C4-2B (cell line): ENCODE measurements at regions not wholly inside any gene's neighbourhood (a gene's known extent, or its start where the extent isn't known, plus 50 kb on each side); places are given as distances from the start of the nearest gene placed in this dataset.

ENCODE experiments used
- H3K27ac ChIP-seq: fragments of 450-650 bp; 2 replicates; pipeline ENCODE4 v1.5.1; 2017
- CTCF ChIP-seq: fragments of 450-650 bp; conservative IDR thresholded peaks from 2 replicates; pipeline ENCODE4 v1.5.1; 2017; ENCODE audit warnings: mild to moderate bottlenecking
- ZFX ChIP-seq: fragments of 450-650 bp; IDR thresholded peaks from 2 replicates; pipeline ENCODE4 v1.6.1; 2017

- no peak for TF ChIP-seq ZFX
- TF ChIP-seq CTCF: no peak
- no peak overlapping the region for H3K27ac ChIP-seq
Measured at GRCh38 chr3:117409256-117409655, 699.7 kb downstream of the TUSC7 start.

GRCh38 chr3:117409701-117410459, 700.3 kb downstream of the TUSC7 start:
- no peak overlapping the region for H3K27ac ChIP-seq
- TF ChIP-seq CTCF (no peak), ZFX (no peak)

GRCh38 chr3:117411971-117412370, 702.4 kb downstream of the TUSC7 start:
- H3K27ac ChIP-seq: no peak overlapping the region
- TF ChIP-seq CTCF (no peak), ZFX (no peak)

DNA sequence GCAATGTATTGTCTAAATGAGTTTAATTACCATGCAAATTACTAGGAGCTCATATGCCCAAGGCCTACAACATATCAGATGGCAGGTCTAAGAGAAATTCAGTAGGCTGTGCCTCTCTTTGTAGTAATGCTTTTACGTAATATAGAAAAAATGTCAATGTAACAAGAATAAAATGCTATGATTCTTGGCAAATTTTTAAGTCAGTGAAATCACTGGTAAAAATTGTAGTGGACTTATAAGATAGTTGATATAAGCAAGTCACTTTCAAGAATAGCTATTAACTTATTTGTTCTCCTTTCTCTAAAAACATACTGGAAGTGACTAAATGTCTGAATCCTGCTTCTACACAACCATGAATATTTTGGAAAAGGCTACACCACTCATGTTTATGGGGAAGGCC, 707.8 kb downstream of the TUSC7 start:
- H3K27ac ChIP-seq: no peak overlapping the region
- TF ChIP-seq ZFX (no peak), CTCF (no peak)

GRCh38 chr3:117427081-117427480, 717.5 kb downstream of the TUSC7 start:
- H3K27ac ChIP-seq: no peak overlapping the region
- TF ChIP-seq ZFX: no peak
- TF ChIP-seq CTCF: no peak

- H3K27ac ChIP-seq: no peak overlapping the region
- TF ChIP-seq ZFX: no peak
- no peak for TF ChIP-seq CTCF
Measured at GRCh38 chr3:117433427-117433826, 723.8 kb downstream of the TUSC7 start.

DNA sequence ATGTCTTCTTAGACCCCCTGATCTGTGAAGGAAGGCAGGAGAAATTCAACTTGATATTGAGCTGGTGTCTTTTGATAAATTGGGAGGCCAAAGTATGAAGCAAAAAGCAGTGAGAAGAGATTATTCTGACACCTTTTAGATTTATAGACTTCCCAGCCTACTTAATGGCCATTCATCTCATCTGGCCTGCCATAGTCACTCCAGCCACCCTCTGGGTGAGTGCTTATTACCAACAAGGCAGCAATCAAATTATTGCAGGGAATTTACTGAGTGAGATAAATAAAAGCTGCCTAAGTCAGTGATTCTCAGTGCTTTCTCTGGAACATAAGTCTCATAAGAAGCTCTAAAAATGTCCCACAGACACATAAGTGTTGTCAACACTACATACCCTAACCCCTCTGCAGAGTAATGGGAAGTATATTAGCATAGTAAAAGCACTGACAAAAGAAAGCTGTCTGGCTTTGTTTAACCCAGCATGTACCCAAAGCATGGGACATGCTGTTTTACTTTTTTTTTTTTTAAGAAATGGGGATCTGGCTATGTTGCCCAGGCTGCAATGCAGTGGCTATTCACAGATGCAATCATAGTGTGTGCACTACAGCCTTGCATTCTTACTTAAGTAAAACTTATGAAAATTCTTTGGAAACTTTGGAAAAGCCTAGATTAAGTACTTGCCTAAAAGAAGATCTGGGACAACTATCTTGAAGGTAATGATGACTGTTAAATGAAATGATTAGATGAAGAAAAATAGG, 725.3 kb downstream of the TUSC7 start:
- no peak overlapping the region for H3K27ac ChIP-seq
- no peak for TF ChIP-seq CTCF
- no peak for TF ChIP-seq ZFX
